SK-N-SH (cell line): ENCODE measurements at regions not wholly inside any gene's neighbourhood (a gene's known extent, or its start where the extent isn't known, plus 50 kb on each side); places are given as distances from the start of the nearest gene placed in this dataset.

Source experiments
- CTCF ChIA-PET: fragments of 300-600, 350-600 bp; formaldehyde crosslinking; extraction: SDS; loops from one replicate; lab custom pipeline; 2021; lab: Yijun Ruan, JAX
- POLR2A ChIA-PET: fragments of 350-600 bp; sonication (Branson Sonifier 250); formaldehyde crosslinking; extraction: SDS; loops from one replicate; lab custom pipeline; 2020; ENCODE audit warnings: antibody characterized with exemption, inconsistent platforms; lab: Yijun Ruan, JAX
- DNase-seq: peaks from one replicate; pipeline ENCODE4 v3.0.0; 2012
- H2AFZ ChIP-seq: fragments of 200-600 bp; sonication (generic); 2 replicates; pipeline ENCODE4 v1.8.1; 2016; ENCODE audit warnings: antibody characterized with exemption, mild to moderate bottlenecking, low read depth
- H3F3A ChIP-seq: fragments of 200-600 bp; sonication (generic); replicated peaks from 2 replicates; pipeline ENCODE3; 2016; ENCODE audit warnings: antibody characterized with exemption, mild to moderate bottlenecking; ENCODE audit not compliant: insufficient read depth
- H3K27ac ChIP-seq, 2 experiments: fragments of 200-500 bp in 1 of 2; fragments of 200-600 bp in 1 of 2; sonication (Bioruptor generic) in 1 of 2; sonication (generic), shearing (Covaris generic) in 1 of 2; 2 replicates each; pipeline versions ENCODE4 v1.5.1 to v1.6.1; 2014 to 2016; ENCODE audit warnings: low read depth in 2 of 2, inconsistent platforms in 1 of 2, low read length in 1 of 2, mild to moderate bottlenecking in 1 of 2, mixed read lengths in 1 of 2
- H3K27me3 ChIP-seq: fragments of 200-600 bp; sonication (generic), shearing (Covaris generic); 2 replicates; pipeline ENCODE4 v1.6.1; 2016; ENCODE audit warnings: mixed run types; ENCODE audit not compliant: insufficient read depth
- H3K36me3 ChIP-seq, 2 experiments: fragments of 200-500 bp in 1 of 2; fragments of 200-600 bp in 1 of 2; sonication (Bioruptor generic) in 1 of 2; sonication (generic) in 1 of 2; replicated peaks in 1 of 2; 2 replicates each; pipeline versions ENCODE3 to v1.5.1; 2014 to 2016; ENCODE audit warnings: low read length in 1 of 2, mild to moderate bottlenecking in 1 of 2; ENCODE audit not compliant: insufficient read depth in 2 of 2, control insufficient read depth in 1 of 2
- H3K4me1 ChIP-seq, 2 experiments: fragments of 200-500 bp in 1 of 2; fragments of 200-600 bp in 1 of 2; sonication (Bioruptor generic) in 1 of 2; sonication (generic), shearing (Covaris generic) in 1 of 2; 2 replicates each; pipeline versions ENCODE4 v1.5.1 to v1.6.1; 2014 to 2016; ENCODE audit warnings: low read depth in 1 of 2, low read length in 1 of 2, mixed run types in 1 of 2; ENCODE audit not compliant: insufficient read depth in 2 of 2, control insufficient read depth in 1 of 2
- H3K4me2 ChIP-seq: fragments of 200-600 bp; sonication (generic), shearing (Covaris generic); 2 replicates; pipeline ENCODE4 v1.6.1; 2017; ENCODE audit warnings: mixed run types
- H3K4me3 ChIP-seq, 2 experiments: fragments of 200-500 bp in 1 of 2; fragments of 200-600 bp in 1 of 2; sonication (Bioruptor generic) in 1 of 2; sonication (generic), shearing (Covaris generic) in 1 of 2; 2 replicates each; pipeline versions ENCODE4 v1.5.1 to v1.8.1; 2014 to 2016; ENCODE audit warnings: low read depth in 2 of 2, inconsistent platforms in 1 of 2, low read length in 1 of 2, mild to moderate bottlenecking in 1 of 2, mixed read lengths in 1 of 2, moderate library complexity in 1 of 2
- H3K79me2 ChIP-seq: fragments of 200-600 bp; sonication (generic); 2 replicates; pipeline ENCODE4 v1.8.1; 2017; ENCODE audit warnings: mild to moderate bottlenecking; ENCODE audit not compliant: insufficient read depth
- H3K9ac ChIP-seq: fragments of 200-600 bp; sonication (generic); 2 replicates; pipeline ENCODE4 v1.6.1; 2017; ENCODE audit warnings: mixed run types
- H3K9me2 ChIP-seq: fragments of 200-600 bp; sonication (generic); 2 replicates; pipeline ENCODE4 v1.6.1; 2017; ENCODE audit warnings: mixed run types
- H3K9me3 ChIP-seq: fragments of 200-600 bp; sonication (generic); 2 replicates; pipeline ENCODE4 v1.6.1; 2017; ENCODE audit warnings: mixed run types, mild to moderate bottlenecking, moderate library complexity
- H4K20me1 ChIP-seq: fragments of 200-600 bp; sonication (generic); 2 replicates; pipeline ENCODE4 v1.6.1; 2017; ENCODE audit warnings: mild to moderate bottlenecking, mixed run types; ENCODE audit not compliant: insufficient read depth
- CHD2 ChIP-seq: fragments of 150-350 bp; IDR thresholded peaks from 2 replicates; pipeline ENCODE4 v1.6.1; 2018; ENCODE audit warnings: low read length; ENCODE audit not compliant: partially characterized antibody
- FOSL2 ChIP-seq: IDR thresholded peaks from 2 replicates; pipeline ENCODE4 v1.4.0; 2012; ENCODE audit warnings: low read depth, mild to moderate bottlenecking, moderate library complexity, borderline replicate concordance
- FOXJ3 ChIP-seq: sonication (generic); formaldehyde crosslinking; IDR thresholded peaks from 2 replicates; pipeline ENCODE4 v1.5.1; 2020; ENCODE audit warnings: mild to moderate bottlenecking, missing genetic modification reagents
- FOXM1 ChIP-seq: IDR thresholded peaks from 2 replicates; pipeline ENCODE4 v1.4.0; 2012; ENCODE audit warnings: low read depth, mild to moderate bottlenecking
- GABPA ChIP-seq: IDR thresholded peaks from 2 replicates; pipeline ENCODE4 v1.4.0; 2012; ENCODE audit warnings: low read depth, mild to moderate bottlenecking
- GATA2 ChIP-seq: sonication (generic); formaldehyde crosslinking; IDR thresholded peaks from 2 replicates; pipeline ENCODE4 v1.5.0; 2020; ENCODE audit warnings: mild to moderate bottlenecking, missing genetic modification reagents
- JUND ChIP-seq: IDR thresholded peaks from 2 replicates; pipeline ENCODE4 v1.4.0; 2012
- MEF2A ChIP-seq: IDR thresholded peaks from 2 replicates; pipeline ENCODE4 v1.4.0; 2012; ENCODE audit warnings: low read depth, borderline replicate concordance
- MXI1 ChIP-seq: IDR thresholded peaks from 2 replicates; pipeline ENCODE4 v1.6.1; 2012; ENCODE audit warnings: mild to moderate bottlenecking, low read depth, low read length, improper control_type of control experiment
- NRF1 ChIP-seq: IDR thresholded peaks from 2 replicates; pipeline ENCODE4 v1.6.1; 2012; ENCODE audit warnings: low read depth, mild to moderate bottlenecking, low read length
- POLR2AphosphoS5 ChIP-seq: IDR thresholded peaks from 2 replicates; pipeline ENCODE4 v1.6.1; 2012; ENCODE audit warnings: low read depth, low read length
- RAD21 ChIP-seq: IDR thresholded peaks from 2 replicates; pipeline ENCODE4 v1.6.1; 2012; ENCODE audit warnings: mild to moderate bottlenecking, low read length
- RCOR1 ChIP-seq: fragments of 150-350 bp; IDR thresholded peaks from 2 replicates; pipeline ENCODE4 v1.6.1; 2017; ENCODE audit warnings: antibody characterized with exemption, low read length
- SIN3A ChIP-seq: IDR thresholded peaks from 2 replicates; pipeline ENCODE4 v1.6.1; 2012; ENCODE audit warnings: low read depth, mild to moderate bottlenecking, low read length, moderate library complexity, borderline replicate concordance
- SMC3 ChIP-seq: IDR thresholded peaks from 2 replicates; pipeline ENCODE4 v1.6.1; 2012; ENCODE audit warnings: low read depth, low read length, improper control_type of control experiment
- TAF1 ChIP-seq: IDR thresholded peaks from 2 replicates; pipeline ENCODE4 v1.6.1; 2012; ENCODE audit warnings: low read depth, mild to moderate bottlenecking, low read length, moderate library complexity, borderline replicate concordance
- YY1 ChIP-seq: IDR thresholded peaks from 2 replicates; pipeline ENCODE4 v1.4.0; 2012; ENCODE audit warnings: low read depth, mild to moderate bottlenecking
- WGBS: methylation state at CpG from one replicate; pipeline ENCODE4 v1.1.6; 2017; ENCODE audit warnings: low lambda C conversion rate; 5-methylcytosine and 5-hydroxymethylcytosine counted together
- TF ChIP-seq, protein P1 (sequence below): IDR thresholded peaks from 2 replicates; pipeline ENCODE4 v1.4.0; 2012; ENCODE audit warnings: low read depth, borderline replicate concordance
- TF ChIP-seq, protein P2 (sequence below): fragments of 150-350 bp; IDR thresholded peaks from 2 replicates; pipeline ENCODE4 v1.6.1; 2017; ENCODE audit warnings: antibody characterized with exemption, low read length, low read depth, borderline replicate concordance
- TF ChIP-seq, protein P3 (sequence below): IDR thresholded peaks from 2 replicates; pipeline ENCODE4 v1.4.0; 2012; ENCODE audit warnings: low read depth
- TF ChIP-seq, protein P4 (sequence below): IDR thresholded peaks from 2 replicates; pipeline ENCODE4; 2012

DNA sequence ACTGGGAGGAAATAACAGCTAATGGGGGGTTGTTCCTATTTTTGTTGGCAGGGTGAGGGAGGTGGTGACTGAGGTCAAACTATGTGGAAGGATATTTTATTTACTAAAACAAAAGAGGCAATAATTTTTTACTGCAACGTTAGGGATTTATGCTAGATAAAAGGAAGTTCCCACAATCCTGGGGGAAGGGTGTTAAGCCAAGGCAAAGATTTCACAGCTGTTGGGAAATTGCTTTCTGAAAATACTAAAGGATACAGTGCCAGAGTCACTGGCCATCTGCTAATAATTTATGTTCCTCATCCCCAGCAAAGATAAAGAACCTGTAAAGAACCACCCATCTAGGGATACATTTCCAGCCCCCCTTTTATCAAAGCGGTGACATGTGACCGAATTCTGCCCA lies 756.0 kb upstream of the RBFOX1 start:
- no peak overlapping the region for H2AFZ ChIP-seq
- H3K36me3 ChIP-seq = no peaks in the 10 kb centered on the region
- H4K20me1 ChIP-seq = no peaks in the 10 kb centered on the region
- no peaks in the 10 kb centered on the region for H3K79me2 ChIP-seq
- no peaks in the 10 kb centered on the region for H3K9me3 ChIP-seq
- TF ChIP-seq POLR2AphosphoS5 (no peak), GABPA (no peak), JUND (no peak), TAF1 (no peak), FOXM1 (no peak), CHD2 (no peak), SIN3A (no peak), RAD21 (no peak)
- TF ChIP-seq, protein P1, sequence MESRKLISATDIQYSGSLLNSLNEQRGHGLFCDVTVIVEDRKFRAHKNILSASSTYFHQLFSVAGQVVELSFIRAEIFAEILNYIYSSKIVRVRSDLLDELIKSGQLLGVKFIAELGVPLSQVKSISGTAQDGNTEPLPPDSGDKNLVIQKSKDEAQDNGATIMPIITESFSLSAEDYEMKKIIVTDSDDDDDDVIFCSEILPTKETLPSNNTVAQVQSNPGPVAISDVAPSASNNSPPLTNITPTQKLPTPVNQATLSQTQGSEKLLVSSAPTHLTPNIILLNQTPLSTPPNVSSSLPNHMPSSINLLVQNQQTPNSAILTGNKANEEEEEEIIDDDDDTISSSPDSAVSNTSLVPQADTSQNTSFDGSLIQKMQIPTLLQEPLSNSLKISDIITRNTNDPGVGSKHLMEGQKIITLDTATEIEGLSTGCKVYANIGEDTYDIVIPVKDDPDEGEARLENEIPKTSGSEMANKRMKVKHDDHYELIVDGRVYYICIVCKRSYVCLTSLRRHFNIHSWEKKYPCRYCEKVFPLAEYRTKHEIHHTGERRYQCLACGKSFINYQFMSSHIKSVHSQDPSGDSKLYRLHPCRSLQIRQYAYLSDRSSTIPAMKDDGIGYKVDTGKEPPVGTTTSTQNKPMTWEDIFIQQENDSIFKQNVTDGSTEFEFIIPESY = no peak
- CTCF ChIA-PET = no interaction called here
- no peak overlapping the region for H3K27ac ChIP-seq
- H3K4me1 ChIP-seq = peaks cover 0 to 6% of the 10 kb centered on the region in 2 experiments; a peak in 1 of 4 replicates
- no peaks in the 10 kb centered on the region for H3K27me3 ChIP-seq
- WGBS = 32% methylated on average over 3 of the region's 3 CpGs
- H3F3A ChIP-seq = no peaks in the 10 kb centered on the region
- no peak overlapping the region for H3K4me3 ChIP-seq
- H3K9me2 ChIP-seq = no peaks in the 10 kb centered on the region
- H3K4me2 ChIP-seq = no peak overlapping the region
- H3K9ac ChIP-seq = no peak overlapping the region
- POLR2A ChIA-PET = no interaction called here
- peak; percentile 5 for DNase-seq

DNA sequence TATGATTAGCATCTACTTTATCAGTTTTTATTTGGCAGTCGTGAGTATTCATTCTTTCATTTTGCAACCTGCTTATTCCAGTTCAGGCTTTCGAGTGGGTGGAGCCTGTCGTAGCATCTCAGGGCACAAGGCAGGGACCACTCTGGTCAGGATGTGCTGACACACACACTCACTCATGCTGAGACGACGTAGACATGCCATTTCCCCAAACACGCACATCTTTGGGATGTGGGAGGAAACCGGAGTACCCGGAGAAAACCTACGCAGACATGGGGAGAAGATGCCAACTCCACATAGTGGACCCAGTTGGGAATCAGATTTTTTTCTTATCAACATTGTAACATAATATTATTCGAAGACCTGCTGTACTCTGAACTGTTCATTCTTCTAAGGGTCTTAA lies 756.5 kb upstream of the RBFOX1 start:
- Histone ChIP-seq H3K36me3 (no peaks in the 10 kb centered on the region), H3K27me3 (no peaks in the 10 kb centered on the region), H3K9me2 (no peaks in the 10 kb centered on the region), H3K27ac (no peak overlapping the region), H3K4me2 (no peak overlapping the region), H2AFZ (no peak overlapping the region), H3K9me3 (no peaks in the 10 kb centered on the region), H3K79me2 (no peaks in the 10 kb centered on the region), H3K4me3 (no peak overlapping the region), H3F3A (no peaks in the 10 kb centered on the region), H4K20me1 (no peaks in the 10 kb centered on the region), H3K4me1 (peaks cover 0 to 6% of the 10 kb centered on the region in 2 experiments; a peak in 1 of 4 replicates), H3K9ac (no peak overlapping the region)
- DNase-seq = no peak
- CTCF ChIA-PET = no interaction called here
- POLR2A ChIA-PET = no interaction called here
- TF ChIP-seq, protein P2, sequence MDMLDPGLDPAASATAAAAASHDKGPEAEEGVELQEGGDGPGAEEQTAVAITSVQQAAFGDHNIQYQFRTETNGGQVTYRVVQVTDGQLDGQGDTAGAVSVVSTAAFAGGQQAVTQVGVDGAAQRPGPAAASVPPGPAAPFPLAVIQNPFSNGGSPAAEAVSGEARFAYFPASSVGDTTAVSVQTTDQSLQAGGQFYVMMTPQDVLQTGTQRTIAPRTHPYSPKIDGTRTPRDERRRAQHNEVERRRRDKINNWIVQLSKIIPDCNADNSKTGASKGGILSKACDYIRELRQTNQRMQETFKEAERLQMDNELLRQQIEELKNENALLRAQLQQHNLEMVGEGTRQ = no peak
- TF ChIP-seq, protein P3, sequence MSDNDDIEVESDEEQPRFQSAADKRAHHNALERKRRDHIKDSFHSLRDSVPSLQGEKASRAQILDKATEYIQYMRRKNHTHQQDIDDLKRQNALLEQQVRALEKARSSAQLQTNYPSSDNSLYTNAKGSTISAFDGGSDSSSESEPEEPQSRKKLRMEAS = no peak
- no peak for TF ChIP-seq SIN3A
- TF ChIP-seq SMC3 = no peak
- TF ChIP-seq GATA2 (CRISPR knock-in tag) = no peak
- TF ChIP-seq FOXJ3 = no peak
- no peak for TF ChIP-seq GABPA
- no peak for TF ChIP-seq TAF1
- no peak for TF ChIP-seq NRF1
- no peak for TF ChIP-seq YY1
- TF ChIP-seq, protein P1 = no peak
- TF ChIP-seq, protein P4, sequence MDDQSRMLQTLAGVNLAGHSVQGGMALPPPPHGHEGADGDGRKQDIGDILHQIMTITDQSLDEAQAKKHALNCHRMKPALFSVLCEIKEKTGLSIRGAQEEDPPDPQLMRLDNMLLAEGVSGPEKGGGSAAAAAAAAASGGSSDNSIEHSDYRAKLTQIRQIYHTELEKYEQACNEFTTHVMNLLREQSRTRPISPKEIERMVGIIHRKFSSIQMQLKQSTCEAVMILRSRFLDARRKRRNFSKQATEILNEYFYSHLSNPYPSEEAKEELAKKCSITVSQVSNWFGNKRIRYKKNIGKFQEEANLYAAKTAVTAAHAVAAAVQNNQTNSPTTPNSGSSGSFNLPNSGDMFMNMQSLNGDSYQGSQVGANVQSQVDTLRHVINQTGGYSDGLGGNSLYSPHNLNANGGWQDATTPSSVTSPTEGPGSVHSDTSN = no peak
- no peak for TF ChIP-seq FOXM1
- TF ChIP-seq MEF2A = no peak
- TF ChIP-seq RAD21 = no peak
- TF ChIP-seq FOSL2 = no peak
- TF ChIP-seq RCOR1 = no peak
- TF ChIP-seq MXI1 = no peak
- 46% methylated on average over 10 of the region's 10 CpGs for WGBS
